ENCODE measurements at regions not wholly inside any gene's neighbourhood (a gene's known extent, or its start where the extent isn't known, plus 50 kb on each side); places are given as distances from the start of the nearest gene placed in this dataset.

DNA sequence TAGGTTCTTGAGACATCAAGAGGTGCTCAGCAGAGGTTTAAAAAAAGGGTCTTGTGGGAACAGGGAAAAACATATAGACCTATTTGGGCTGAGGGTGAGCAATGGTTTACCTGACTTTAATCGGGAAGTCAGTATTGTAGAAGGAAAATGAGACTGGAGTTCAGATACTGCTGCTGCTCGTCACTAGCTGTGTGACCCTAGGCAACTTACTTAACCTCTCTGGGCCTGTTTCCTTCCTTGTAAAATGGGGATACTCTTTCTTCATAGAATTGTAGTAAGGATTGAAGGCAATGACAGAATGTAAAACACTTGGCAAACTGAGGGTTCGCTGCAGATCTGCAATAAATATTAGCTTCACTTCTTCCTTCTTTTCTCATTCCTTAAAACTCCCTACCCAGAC lies 327.5 kb upstream of the PROK2 start (continued):
- TF ChIP-seq, protein P1, sequence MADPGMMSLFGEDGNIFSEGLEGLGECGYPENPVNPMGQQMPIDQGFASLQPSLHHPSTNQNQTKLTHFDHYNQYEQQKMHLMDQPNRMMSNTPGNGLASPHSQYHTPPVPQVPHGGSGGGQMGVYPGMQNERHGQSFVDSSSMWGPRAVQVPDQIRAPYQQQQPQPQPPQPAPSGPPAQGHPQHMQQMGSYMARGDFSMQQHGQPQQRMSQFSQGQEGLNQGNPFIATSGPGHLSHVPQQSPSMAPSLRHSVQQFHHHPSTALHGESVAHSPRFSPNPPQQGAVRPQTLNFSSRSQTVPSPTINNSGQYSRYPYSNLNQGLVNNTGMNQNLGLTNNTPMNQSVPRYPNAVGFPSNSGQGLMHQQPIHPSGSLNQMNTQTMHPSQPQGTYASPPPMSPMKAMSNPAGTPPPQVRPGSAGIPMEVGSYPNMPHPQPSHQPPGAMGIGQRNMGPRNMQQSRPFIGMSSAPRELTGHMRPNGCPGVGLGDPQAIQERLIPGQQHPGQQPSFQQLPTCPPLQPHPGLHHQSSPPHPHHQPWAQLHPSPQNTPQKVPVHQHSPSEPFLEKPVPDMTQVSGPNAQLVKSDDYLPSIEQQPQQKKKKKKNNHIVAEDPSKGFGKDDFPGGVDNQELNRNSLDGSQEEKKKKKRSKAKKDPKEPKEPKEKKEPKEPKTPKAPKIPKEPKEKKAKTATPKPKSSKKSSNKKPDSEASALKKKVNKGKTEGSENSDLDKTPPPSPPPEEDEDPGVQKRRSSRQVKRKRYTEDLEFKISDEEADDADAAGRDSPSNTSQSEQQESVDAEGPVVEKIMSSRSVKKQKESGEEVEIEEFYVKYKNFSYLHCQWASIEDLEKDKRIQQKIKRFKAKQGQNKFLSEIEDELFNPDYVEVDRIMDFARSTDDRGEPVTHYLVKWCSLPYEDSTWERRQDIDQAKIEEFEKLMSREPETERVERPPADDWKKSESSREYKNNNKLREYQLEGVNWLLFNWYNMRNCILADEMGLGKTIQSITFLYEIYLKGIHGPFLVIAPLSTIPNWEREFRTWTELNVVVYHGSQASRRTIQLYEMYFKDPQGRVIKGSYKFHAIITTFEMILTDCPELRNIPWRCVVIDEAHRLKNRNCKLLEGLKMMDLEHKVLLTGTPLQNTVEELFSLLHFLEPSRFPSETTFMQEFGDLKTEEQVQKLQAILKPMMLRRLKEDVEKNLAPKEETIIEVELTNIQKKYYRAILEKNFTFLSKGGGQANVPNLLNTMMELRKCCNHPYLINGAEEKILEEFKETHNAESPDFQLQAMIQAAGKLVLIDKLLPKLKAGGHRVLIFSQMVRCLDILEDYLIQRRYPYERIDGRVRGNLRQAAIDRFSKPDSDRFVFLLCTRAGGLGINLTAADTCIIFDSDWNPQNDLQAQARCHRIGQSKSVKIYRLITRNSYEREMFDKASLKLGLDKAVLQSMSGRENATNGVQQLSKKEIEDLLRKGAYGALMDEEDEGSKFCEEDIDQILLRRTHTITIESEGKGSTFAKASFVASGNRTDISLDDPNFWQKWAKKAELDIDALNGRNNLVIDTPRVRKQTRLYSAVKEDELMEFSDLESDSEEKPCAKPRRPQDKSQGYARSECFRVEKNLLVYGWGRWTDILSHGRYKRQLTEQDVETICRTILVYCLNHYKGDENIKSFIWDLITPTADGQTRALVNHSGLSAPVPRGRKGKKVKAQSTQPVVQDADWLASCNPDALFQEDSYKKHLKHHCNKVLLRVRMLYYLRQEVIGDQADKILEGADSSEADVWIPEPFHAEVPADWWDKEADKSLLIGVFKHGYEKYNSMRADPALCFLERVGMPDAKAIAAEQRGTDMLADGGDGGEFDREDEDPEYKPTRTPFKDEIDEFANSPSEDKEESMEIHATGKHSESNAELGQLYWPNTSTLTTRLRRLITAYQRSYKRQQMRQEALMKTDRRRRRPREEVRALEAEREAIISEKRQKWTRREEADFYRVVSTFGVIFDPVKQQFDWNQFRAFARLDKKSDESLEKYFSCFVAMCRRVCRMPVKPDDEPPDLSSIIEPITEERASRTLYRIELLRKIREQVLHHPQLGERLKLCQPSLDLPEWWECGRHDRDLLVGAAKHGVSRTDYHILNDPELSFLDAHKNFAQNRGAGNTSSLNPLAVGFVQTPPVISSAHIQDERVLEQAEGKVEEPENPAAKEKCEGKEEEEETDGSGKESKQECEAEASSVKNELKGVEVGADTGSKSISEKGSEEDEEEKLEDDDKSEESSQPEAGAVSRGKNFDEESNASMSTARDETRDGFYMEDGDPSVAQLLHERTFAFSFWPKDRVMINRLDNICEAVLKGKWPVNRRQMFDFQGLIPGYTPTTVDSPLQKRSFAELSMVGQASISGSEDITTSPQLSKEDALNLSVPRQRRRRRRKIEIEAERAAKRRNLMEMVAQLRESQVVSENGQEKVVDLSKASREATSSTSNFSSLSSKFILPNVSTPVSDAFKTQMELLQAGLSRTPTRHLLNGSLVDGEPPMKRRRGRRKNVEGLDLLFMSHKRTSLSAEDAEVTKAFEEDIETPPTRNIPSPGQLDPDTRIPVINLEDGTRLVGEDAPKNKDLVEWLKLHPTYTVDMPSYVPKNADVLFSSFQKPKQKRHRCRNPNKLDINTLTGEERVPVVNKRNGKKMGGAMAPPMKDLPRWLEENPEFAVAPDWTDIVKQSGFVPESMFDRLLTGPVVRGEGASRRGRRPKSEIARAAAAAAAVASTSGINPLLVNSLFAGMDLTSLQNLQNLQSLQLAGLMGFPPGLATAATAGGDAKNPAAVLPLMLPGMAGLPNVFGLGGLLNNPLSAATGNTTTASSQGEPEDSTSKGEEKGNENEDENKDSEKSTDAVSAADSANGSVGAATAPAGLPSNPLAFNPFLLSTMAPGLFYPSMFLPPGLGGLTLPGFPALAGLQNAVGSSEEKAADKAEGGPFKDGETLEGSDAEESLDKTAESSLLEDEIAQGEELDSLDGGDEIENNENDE (IDR thresholded peaks at IDR 0.05; ENCODE audit: insufficient replicate concordance, low read length) = no peak

Data from H1 (cell line).